NCI-H345 treated with DMSO at 0.1 percent for 48 hours (cell line): ENCODE measurements at regions not wholly inside any gene's neighbourhood (a gene's known extent, or its start where the extent isn't known, plus 50 kb on each side); places are given as distances from the start of the nearest gene placed in this dataset.

Experiments
- DNase-seq: peaks from one replicate; lab custom pipeline; 2025; ENCODE audit not compliant: unreplicated experiment; lab: John Stamatoyannopoulos, UW

DNA sequence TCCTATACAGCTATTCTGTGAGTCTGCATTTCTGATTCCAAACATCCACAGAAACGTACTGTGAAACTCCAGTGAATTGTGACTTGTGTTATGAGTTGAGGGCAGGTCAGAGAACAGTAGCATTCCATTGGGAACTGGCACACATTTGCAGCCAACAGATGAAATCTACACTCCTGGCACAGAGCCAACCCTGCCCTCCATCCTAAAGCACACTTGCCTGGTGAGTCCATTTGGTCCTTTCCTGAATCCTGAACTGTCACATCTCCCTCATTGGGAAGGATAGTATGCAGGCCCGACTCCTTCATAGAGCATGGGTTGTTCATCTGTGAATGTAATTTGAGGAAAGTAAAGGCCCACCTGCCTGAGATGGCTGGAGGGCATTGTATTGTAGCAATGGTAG, 314.3 kb upstream of the RASGRP1 start:
- no peak for DNase-seq

DNA sequence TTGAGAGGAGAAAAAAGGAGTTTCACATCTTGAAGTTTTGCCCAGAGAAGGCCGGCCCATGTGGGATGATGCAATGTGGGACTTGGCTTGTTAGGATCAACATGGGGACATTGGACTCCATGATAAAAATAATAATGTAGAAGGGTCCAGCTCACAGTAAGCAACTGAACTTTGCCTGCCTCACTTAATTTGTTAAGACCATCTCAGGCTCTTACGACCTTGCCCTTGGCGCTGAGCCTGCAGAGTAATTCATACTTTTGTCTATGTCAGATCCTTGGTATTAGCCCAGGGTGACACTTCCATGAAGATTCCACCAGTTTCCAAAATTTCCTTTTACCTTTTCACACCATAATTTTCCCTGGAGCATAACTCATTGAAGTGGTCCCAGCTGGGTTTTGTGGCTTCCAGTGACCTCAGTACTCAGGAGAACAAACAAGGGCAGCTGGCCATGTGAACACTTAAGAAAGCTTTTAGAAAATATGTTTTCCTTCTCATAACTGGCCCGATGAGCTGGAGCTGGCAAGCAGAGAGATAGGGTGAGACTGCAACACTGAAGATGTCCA, 315.4 kb upstream of the RASGRP1 start:
- DNase-seq = no peak

DNA sequence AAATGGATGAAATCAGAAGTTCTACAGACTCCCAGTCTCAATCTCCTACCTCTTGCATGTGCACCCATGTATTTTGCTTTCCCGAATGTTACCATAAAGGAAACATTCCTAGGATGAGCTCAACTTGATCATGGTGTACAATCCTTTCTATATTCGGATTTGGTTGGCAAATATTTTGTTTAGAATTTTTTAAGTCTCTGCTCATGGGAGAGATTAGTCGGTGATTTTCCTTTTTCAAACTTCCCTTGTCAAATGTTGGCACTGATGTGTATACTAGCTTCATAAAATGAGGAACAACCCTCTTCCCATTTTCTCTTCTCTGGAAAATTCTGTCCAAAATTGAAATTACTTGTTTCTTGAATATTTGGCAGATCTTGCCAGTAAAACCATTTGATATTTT, 317.6 kb upstream of the RASGRP1 start:
- DNase-seq = no peak

DNA sequence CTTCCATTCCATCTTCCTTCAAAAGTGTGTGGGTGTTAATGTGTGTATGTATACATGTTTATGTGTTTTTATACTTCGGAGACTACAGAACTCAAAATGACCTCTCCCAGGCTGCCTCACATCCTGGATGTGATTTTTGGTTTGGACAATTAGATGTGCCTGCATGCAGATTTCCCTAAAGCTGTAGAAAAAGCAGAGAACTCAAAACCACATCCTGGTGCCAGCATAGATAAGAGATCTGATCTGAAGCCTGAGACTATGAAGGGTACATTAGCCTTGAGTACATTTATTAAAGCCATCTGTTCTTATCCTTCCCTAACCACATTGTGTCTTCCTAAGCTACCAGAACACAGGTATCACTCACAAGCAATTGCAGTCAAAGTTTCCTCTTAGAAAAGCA, 319.4 kb upstream of the RASGRP1 start:
- DNase-seq = no peak

DNA sequence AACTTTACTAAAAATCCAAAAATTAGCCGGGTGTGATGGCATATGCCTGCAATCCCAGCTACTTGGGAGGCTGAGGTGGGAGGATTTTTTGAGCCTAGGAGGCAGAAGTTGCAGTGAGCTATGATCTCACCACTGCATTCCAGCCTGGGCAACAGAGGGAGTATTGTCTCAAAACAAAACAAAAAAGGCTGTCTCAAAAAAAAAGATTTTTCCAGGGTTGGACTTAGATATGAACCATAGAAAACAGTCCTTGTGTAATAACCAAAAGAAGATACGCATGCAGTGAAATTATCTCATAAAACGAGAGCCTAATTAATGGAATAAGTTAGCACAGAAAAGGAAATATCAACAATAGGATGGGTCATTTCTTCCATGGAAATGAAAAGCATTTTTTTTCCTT, 320.4 kb upstream of the RASGRP1 start:
- DNase-seq = no peak

DNA sequence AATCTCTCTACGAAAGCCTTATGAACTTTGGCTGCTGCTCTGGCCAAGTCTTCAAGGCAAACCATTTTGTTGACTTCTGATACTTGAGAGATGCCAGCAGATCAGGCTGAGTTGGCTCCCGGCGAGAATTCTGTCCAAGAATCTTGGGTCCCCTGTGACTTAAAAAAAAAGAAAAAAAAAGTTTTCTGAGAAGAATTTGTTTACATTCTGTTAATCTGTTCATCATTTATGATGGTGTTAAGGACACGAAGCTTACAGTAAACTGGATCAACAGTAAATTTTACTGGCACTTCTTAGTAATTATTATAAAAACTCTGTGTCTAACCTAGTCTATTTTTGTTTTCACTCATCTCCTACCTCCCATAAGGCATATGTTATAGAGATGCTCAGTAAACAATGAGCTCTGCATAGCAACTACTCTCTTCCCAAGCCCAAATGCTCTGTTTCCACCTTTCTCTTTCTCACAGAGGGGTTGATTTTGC, 320.9 kb upstream of the RASGRP1 start:
- no peak for DNase-seq

DNA sequence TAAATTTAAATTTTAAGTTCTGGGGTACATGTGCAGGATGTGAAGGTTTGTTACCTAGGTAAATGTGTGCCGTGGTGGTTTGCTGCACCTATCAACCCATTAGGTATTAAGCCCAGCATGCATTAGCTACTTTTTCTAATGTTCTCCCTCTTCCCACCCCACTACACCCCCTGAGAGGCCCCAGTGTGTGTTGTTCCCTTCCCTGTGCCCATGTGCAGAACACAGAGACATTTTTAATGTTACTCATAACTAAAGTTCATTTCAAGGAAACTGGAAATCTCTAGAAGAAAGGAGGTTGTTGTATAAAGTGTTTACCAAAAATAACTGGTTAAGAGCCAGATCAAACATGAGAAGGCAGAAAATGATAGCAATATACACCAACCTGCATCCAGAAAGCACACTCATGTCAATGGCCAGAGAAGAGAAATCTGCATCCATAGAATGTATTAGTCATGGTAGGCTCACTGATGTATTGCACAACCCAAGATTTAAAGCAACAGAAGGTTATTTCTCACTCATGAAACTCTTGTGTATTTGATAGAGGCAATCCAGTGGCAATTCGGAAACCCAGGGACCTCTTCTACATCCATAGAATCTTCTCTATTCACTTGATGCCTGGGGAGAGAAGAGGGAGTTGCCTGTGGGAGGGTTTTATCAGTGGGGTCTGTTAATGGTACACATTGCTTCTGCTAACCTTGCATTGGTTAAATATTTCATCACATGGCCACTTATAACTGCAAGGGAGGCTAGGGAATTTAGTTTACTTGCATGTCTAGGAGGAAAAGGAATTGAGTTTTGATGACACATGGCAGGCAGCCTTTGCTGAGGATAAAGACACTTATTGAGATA, 321.9 kb upstream of the RASGRP1 start:
- no peak for DNase-seq

DNA sequence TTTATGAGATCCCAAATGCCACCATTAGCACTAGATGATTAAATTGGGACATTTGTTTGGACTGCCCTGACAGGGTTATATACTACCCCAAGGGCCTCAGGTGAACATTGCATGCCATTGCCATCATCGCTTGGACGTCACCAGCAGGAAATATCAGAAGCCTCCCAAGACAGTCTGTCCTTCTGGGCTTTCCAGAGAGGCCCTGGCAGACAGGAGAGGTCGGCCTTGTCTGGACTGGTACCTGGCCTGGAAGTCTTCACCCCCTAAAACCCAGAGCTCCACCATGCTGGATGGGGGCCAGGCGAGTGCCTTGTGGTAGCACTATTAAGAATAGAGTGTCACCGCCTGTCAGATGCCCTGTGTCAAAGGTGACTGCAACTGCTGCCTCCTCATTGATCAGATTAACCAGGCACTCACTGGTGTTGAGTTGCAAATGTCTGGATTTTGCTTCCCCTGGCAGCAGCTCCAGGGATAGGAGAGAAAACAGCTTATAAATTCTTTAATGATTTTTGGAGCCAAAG, 324.1 kb upstream of the RASGRP1 start:
- no peak for DNase-seq

DNA sequence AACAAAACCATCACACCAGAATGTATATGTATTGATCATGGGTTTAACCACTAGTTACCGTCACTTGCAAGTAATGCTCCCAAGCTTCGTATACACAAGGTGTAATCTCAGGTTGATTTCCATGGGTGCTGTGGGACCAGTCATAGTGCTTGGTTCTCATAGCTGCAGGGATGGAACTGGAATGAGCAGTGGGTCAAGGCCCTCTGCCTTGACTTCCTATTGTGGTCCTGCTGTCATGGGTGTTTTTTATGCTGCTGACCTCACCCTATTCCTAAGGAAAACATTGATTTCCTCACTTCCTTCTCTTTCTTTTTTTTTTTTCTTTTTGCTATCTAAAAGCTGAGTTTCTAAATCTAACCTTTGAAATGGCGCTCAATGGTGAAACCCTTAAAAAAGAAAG, 325.6 kb upstream of the RASGRP1 start:
- DNase-seq = no peak

DNA sequence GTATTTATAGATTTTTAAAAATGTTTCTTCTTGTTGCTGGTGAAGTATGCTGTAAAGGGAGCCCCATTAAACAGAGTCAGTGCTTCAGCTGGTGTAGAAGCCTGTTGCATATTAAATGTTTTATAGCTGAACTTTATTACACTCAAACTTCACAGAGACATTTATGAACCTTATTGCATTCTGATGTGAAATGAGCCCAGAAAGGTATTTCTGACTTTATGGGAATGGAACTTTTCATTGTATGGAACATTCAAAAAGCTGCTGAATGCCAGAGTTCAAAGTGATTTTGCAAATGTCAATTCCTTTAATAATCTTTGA, 329.3 kb upstream of the RASGRP1 start:
- no peak for DNase-seq

DNA sequence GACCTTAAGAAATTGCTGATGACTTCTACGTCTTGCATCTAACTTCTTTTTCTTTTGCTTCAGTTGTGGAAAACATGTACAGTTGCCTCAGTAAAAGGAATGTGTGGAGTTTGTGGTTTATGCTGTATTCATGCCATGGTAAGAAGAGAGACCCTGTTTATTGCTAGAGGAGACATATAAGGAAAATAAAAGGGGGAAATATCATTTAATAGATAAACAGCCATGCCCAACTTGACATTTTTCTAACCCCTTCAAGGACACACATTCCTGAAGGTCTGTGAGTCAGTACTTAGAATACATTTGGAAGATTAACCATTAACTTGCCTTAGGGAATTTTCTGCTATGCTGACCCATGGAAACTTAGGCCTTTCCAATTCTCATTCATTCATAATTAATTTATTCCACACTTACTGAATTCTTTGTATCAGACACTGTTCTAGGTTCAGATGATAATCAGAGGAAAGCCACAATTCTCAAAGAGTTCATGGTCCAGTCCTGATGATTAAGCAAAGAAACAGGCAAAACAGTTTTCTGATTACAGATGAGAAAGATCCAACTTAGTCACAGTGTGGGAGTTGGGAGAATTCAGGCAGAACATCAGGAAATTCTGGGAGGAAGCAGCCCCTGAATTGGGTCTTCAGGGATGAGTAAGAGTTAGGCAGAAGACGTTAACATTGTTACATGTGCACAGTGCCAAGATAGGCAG, 329.8 kb upstream of the RASGRP1 start:
- no peak for DNase-seq

DNA sequence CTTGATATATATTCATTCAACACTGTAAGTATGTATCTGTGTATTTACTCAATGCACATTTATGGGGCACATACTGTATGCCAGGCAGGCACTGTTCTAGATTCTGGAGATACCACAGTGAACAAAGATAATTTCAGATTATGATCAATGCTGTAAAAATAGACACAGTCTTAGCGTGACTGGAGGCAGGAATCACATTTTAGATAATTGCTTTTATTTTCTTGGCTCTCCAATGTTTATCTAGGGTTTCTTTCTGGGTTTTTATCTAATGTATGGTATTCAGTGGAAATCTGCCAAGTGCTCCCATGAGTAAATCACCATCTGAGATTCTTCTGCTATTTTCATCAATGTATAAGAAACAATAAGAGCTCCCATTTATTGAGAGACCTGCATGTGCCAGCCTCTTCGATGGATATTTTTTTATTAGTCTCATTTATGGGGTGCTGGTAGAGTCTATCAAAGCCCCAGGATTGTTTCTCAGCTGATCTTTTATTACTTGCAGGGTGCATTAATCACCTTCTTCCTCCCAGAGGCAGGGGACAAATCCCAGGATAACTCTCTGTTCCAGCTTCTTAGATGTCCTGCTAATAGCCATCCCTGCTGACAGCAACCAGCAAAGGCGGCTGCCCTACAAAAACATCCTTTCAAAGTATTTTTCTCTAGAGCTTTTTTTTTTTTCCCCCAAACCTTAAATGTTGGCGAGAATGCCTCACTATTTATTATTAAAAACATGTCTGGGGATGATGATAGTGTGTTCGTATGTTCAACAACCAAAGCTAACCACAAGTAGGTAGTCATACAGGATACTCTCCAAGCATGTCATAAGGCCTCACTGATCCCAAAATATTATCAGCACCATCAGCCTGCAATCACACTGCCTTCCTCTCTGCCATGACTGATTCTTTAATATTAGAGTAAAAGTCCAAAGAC, 331.0 kb upstream of the RASGRP1 start:
- DNase-seq = no peak

DNA sequence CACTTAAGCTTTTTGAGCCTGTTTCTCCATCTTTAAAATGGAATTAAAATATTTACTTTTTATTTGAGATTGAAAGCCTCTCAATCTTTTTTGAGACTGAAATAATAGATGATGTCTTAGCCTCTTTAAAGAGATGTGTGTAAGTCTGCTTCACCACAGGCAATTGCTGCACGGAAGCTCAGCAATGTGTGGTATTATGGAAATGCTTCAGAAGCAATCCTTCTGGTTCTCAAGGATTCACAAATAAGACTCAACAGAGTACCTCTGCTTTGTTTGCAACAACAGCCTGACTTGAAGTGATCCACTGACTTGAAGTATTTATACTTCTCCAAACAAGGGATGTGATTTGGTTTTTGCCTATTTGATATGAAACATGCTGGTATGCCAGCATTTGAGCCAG, 332.0 kb upstream of the RASGRP1 start:
- no peak for DNase-seq

DNA sequence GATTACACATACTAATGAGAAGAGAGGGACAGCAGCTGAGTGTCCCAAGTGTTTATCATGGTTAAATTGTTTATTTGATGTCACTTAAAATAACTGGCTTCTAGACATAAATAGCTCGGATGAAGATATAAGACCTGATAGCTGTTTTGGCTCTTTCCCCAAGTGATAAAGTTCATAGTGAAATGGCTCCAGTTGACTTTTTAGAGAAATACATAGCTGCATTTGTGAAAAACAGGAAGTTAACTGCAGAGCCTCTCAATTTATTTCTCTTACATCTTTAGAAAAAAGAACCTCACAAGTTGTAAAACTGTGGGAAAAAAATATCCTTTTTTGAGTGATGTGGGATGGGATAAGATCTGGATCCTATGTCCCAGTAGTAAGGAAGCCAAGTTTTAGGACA, 332.9 kb upstream of the RASGRP1 start:
- DNase-seq = no peak

DNA sequence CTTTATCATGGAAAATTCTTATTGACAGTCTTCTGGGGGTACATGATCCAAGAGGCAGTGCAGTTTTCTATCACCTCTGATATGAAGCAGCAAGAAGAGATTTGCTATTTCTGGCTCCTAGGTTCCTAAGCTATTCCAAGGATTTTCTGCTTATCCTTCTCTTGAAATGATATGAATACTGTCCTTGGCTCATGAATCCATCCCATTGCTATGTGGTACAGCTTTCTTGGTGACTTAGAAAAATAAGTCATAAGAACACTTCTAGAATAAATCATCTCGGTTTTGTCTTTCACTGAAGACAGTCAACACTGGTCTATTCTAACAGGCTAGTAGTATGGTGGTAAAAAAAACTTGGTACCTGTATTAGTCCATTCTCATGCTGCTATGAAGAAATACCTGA, 333.6 kb upstream of the RASGRP1 start:
- no peak for DNase-seq

DNA sequence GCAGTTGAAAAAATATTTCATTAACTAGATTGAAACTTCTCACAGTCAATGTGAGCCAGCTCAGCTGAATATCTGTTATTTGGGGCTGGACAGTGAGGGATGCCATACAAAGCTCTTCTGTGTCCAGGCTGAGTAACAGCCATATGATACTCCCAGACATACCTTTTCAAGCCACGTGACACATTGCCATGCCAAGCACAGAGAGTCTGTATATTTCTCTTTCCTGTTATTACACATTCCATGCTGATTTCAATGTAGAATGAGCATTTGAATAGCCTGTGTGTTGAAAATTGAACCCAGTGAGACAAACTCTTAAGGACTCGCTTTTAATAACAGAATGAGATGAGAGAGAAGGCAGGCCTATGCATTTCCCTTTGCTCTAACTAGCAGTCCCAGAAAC, 334.7 kb upstream of the RASGRP1 start:
- DNase-seq = no peak

DNA sequence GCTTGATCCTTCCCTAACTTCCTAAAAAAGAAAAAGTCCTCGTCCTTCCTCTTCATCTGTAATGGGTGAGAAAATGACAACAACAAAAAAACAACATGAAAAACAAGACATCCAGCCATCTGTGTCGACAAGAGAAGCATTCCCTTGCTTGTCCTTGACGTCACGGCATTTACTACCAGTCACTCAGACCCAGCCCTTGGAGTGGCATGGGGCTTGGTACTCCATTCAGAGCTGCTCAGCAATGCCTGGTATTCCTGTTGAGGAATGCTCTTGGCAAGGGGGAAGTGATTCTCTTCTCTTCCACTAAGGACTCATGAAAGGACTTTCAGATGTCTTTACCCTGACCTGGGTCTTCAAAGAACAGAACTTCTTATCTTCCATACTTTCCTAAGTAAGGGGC, 339.7 kb upstream of the RASGRP1 start:
- DNase-seq = no peak

DNA sequence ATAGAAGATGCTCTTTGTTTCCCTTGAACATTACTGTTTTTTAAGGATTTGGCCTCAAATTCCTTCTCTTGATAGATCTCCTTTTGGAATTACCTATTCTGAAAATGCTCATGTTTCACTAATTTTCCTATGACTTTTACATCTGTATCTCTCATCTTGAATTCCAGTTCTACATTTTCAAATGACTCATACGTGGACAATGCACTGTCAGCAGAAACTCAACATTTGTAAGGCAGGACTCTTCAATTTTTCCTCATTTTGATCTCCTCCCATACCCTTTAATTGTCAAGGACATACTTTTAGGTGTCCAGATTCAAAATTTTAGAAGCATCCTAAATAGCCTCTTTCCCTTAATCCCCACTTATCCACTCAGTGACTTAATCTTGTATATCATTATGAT, 341.0 kb upstream of the RASGRP1 start:
- no peak for DNase-seq

DNA sequence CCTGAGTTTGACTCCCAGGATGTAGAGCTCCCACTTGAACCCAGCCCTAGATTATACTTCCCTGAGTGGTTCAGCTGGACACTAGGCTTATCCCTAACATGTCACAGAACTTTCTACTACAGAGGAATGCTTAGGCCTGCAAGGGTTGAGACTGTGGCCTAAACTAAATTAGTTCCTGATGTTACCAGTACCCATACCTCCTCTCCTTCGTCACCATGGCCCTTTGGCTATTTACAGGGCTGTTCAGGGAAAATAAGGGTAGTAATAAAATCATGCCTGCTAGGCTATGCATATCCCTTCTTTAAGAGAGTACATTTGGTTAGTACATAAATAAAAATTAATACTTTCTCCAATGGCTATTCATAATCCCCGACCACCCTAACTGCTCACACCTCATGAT, 356.4 kb upstream of the RASGRP1 start:
- no peak for DNase-seq

DNA sequence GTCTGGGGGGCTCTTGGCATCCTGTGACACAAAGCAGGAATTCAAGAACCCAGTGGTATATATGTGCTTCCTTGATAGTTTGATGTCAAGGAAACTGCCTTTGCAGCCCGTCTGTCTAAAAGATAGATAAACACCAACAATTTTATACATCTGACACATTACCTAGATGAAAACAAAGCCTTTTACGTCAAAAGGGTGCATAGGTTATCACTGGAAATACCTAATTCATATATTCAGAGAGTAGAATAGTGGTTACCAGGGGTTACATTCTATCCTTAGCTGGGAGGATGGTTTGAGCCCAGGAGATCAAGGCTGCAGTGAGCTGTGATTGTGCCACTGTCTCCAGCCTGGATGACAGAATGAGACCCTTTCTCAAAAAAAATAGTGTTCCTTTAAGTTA, 356.9 kb upstream of the RASGRP1 start:
- no peak for DNase-seq

DNA sequence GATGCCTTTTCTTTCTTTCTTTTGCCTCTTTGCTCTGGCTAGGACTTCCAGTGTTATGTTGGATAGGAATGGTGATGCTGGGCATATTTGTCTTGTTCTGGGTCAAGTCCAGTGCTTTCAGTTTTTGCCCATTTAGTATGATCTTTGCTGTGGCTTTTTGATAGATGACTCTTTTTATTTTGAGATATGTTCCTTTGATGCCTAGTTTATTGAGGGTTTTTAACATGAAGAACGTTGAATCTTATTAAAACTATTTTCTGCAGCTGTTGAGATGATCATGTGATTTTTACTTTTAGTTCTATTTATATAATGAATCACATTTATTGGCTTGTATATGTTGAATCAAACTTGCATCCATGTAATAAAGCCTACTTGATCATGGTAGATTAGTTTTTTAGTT, 363.8 kb upstream of the RASGRP1 start:
- no peak for DNase-seq
